Right cardiac atrium (tissue), 5 donors: ENCODE measurements at regions not wholly inside any gene's neighbourhood (a gene's known extent, or its start where the extent isn't known, plus 50 kb on each side); places are given as distances from the start of the nearest gene placed in this dataset.

Experiments used
- ATAC-seq, 2 donors: fragments of 200-7000 bp; cut with Tn5 transposase; one replicate each; pipeline versions ENCODE4 v1.8.0 to v1.9.1; 2020; ENCODE audit warnings: moderate library complexity in 2 of 2, mild to moderate bottlenecking in 1 of 2
- DNase-seq, 3 donors: peaks; one replicate each; pipeline ENCODE4 v3.0.0-alpha.2; 2020
- H3K27ac ChIP-seq: one replicate; pipeline ENCODE4 v1.5.1; 2013; ENCODE audit warnings: mild to moderate bottlenecking, low read length, control low read depth, moderate library complexity
- H3K27me3 ChIP-seq: one replicate; pipeline ENCODE4 v1.6.1; 2013; ENCODE audit not compliant: control insufficient read depth, insufficient read depth
- H3K4me1 ChIP-seq: one replicate; pipeline ENCODE4 v1.6.1; 2013; ENCODE audit warnings: low read length; ENCODE audit not compliant: control insufficient read depth, insufficient read depth
- H3K4me3 ChIP-seq: one replicate; pipeline ENCODE4 v1.5.1; 2013; ENCODE audit warnings: low read length, control low read depth
- H3K9me3 ChIP-seq: one replicate; pipeline ENCODE4 v1.6.1; 2013; ENCODE audit warnings: low read length; ENCODE audit not compliant: control insufficient read depth
- WGBS: extraction: QIAGEN DNeasy Blood & Tissue Kit; methylation state at CpG from one replicate; pipeline ENCODE4 v1.1.7; 2013; 5-methylcytosine and 5-hydroxymethylcytosine counted together
- intact Hi-C, 4 donors: fragments of 100-400 bp; cut with DNase I; formaldehyde crosslinking; loops; one replicate each; pipeline versions ENCODE4 v1.11.0 to v1.14.0; 2022 to 2023
- donor health status: healthy with polysubstance abuse.
- donor health status: DM: no; HTN: yes; CAD: no.
- donor health status: DM: no; HTN: no; CAD: no.
- donor health status: DM: no; HTN: yes; CAD: no; lungs with severe emphysema.
- donor health status: DM: yes; HTN: yes; CAD: no.

DNA sequence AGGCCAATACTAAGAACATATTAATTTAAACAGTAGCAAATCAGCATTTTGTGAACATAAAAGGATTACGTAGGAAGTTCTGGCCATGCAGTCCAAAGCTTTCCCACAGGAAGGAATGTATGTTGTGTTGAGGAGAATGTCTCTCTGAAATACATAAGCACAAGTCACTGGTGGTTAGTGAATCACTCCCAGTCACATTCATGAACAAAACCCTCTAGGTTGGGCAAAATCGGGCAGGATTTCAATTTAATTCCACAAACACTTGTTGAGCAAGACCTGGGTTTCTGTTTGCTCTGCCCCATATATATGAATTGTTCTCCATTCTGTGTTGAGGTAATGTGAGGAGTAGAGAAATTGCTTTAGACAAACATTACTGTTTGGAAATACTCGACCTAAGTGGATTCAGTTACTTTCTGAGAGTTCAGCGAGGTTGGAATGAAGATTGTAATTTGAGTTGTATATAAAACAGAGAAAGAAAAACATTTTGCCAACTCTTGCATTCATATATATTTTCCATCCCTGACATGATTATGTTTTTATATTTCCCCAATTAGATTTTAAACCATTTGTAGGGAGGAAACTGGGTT lies 127.6 kb upstream of the RPS23 start:
- Histone ChIP-seq H3K4me1 (no peaks in the 10 kb centered on the region), H3K9me3 (no peaks in the 10 kb centered on the region), H3K27ac (no peak overlapping the region), H3K27me3 (no peaks in the 10 kb centered on the region), H3K4me3 (no peak overlapping the region)
- intact Hi-C loops: no loop called here
- ATAC-seq: peak in 1 of 2 donors; percentile 8
- WGBS: 84% methylated on average over 4 of the region's 4 CpGs
- DNase-seq: no peak

GRCh38 chr5:82405161-82405560 lies 127.0 kb upstream of the RPS23 start:
- 62% methylated on average over 2 of the region's 2 CpGs for WGBS
- ATAC-seq (no peak), DNase-seq (no peak)
- intact Hi-C loops: no loop called here
- Histone ChIP-seq H3K4me3 (no peak overlapping the region), H3K9me3 (no peaks in the 10 kb centered on the region), H3K4me1 (no peaks in the 10 kb centered on the region), H3K27ac (no peak overlapping the region), H3K27me3 (no peaks in the 10 kb centered on the region)

GRCh38 chr5:82404382-82404945 lies 126.3 kb upstream of the RPS23 start:
- Histone ChIP-seq H3K4me1 (no peaks in the 10 kb centered on the region), H3K4me3 (no peak overlapping the region), H3K27me3 (no peaks in the 10 kb centered on the region), H3K9me3 (no peaks in the 10 kb centered on the region), H3K27ac (no peak overlapping the region)
- DNase-seq (no peak), ATAC-seq (no peak)
- 93% methylated on average over 3 of the region's 3 CpGs for WGBS
- intact Hi-C loops: no loop called here

DNA sequence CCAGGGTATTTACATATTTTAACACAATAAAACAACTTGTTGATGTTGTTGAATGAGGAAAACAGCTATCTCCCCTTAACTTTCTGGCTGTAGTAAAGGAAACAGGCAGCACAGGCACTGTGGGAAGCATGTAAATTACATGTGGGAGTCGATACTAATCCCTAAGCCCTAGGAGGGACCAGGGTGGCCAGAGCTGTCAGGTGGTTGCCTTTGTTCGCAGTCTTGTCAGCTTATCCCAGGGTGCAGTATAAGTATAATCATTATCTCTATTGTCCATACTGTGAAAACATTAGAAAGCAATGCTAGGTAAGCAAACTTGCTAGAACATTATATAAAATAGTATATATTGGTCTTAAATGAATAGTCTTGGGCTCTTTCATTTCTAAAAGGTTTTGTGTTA lies 125.6 kb upstream of the RPS23 start:
- Histone ChIP-seq H3K27me3 (no peaks in the 10 kb centered on the region), H3K4me1 (no peaks in the 10 kb centered on the region), H3K27ac (no peak overlapping the region), H3K9me3 (no peaks in the 10 kb centered on the region), H3K4me3 (no peak overlapping the region)
- ATAC-seq (no peak), DNase-seq (no peak)
- 88% methylated on average over 2 of the region's 2 CpGs for WGBS
- intact Hi-C loops: no loop called here

DNA sequence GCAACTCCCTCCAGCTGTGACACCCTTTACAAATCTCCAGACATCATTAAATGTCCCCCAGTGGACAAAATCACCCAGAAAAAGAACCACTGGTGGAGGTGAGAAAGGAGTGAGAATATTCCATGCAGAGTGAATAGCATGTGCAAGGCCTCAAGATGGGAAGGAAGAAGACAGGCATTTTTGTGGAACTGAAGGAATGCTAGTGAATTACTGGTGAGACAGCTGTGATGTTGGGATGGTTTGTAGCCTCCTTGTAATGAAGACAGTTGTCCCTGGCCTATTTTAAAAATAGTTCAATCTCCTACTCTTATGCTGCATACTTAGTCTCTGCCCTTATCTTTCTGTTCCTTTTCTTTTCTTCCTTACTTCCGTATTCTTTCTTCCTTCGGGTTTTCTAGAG lies 124.9 kb upstream of the RPS23 start:
- WGBS: 87% methylated on average over 2 of the region's 2 CpGs
- H3K4me1 ChIP-seq: no peaks in the 10 kb centered on the region
- H3K27ac ChIP-seq: no peak overlapping the region
- H3K4me3 ChIP-seq: no peak overlapping the region
- no peaks in the 10 kb centered on the region for H3K9me3 ChIP-seq
- intact Hi-C loops: no loop called here
- H3K27me3 ChIP-seq: no peaks in the 10 kb centered on the region
- no peak for DNase-seq
- no peak for ATAC-seq

DNA sequence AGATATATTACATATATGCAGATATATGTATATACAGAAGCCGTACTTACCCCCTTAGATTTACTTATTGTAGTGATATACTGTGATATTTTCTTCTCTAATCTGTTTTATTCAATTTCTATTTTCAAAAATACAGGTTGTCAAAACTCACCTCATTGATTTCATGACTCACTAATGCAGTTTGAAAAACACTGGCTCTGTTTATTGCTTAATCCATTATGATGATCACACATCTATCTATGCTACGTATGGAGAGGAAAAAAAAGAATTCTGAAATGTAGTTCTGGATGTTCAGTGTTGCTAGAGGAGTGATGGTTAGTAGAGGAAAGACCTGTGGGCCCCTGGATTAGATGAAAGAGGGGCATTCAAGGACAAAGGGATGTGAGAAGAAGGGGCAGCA lies 121.0 kb upstream of the RPS23 start:
- DNase-seq: no peak
- Histone ChIP-seq H3K27ac (no peak overlapping the region), H3K27me3 (no peaks in the 10 kb centered on the region), H3K9me3 (no peaks in the 10 kb centered on the region), H3K4me3 (no peak overlapping the region), H3K4me1 (no peaks in the 10 kb centered on the region)
- 93% methylated on average over 2 of the region's 2 CpGs for WGBS
- ATAC-seq: no peak
- intact Hi-C loops: no loop called here

DNA sequence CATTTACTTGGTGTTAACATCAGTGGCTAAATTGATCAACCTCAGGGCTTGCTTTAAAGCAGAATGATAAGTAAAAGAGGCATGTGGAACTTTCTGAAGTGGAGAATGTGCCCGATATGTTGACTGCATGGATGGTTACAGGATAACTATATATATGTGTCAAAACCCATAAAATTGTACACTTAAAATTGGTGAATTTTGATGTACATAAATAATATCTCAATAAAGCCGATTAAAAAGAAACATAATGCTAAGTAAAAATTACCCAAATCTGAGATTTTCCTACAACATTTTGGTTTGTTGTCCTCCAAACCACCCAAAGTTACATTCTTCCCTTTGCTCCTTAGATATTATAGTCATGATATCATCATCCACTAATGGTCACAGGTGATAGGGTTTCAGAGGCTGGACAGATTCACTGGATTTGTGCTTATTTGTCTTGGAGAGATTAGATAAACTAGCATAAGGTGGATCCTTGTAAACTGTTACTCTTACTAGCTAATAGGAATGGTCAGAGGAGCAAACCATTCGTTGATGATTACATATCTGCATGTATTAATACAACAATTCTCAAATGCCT lies 119.7 kb upstream of the RPS23 start:
- ATAC-seq (no peak), DNase-seq (no peak)
- H3K4me1 ChIP-seq: no peaks in the 10 kb centered on the region
- H3K27me3 ChIP-seq: no peaks in the 10 kb centered on the region
- no peaks in the 10 kb centered on the region for H3K9me3 ChIP-seq
- no peak overlapping the region for H3K4me3 ChIP-seq
- intact Hi-C loops: no loop called here
- WGBS: 94% methylated on average over 3 of the region's 3 CpGs
- H3K27ac ChIP-seq: no peak overlapping the region

DNA sequence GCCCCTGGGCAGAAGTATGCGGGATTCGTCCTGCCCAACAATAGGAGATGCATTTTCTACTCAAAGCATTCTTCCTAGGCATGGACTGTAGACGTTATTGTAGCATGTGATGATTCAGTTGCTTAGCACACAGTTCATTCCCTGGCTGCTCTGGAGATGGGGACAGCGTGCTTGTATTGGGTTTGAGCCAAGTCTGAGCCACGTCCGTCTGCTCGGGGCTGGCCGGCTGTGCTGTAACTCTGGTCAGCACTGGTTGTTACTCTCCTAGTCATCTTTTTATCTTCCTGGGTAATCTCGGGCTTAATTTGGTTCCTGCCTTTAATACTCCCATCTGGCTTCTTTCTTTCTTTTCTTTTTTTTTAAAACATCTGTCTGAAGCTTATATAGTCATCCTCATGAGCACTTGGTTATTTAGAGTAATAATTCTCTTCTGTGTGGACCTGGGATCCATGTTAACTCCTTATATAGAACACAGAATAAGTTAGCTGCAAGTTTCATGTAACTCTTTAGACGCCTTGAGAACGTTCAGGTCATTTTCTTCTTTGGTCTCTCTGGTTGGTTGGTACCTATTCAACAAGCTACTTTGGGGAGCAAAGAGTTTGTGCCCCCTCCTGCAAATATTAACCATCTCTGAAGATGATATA lies 118.8 kb upstream of the RPS23 start:
- ATAC-seq (peak; percentile 100), DNase-seq (peak; percentile 87 to 91 (median 90))
- Histone ChIP-seq H3K4me3 (no peak overlapping the region), H3K9me3 (no peaks in the 10 kb centered on the region), H3K4me1 (no peaks in the 10 kb centered on the region), H3K27me3 (no peaks in the 10 kb centered on the region), H3K27ac (no peak overlapping the region)
- intact Hi-C loops: no loop called here
- whole genome bisulfite sequencing: 18% methylated on average over 11 of the region's 11 CpGs

DNA sequence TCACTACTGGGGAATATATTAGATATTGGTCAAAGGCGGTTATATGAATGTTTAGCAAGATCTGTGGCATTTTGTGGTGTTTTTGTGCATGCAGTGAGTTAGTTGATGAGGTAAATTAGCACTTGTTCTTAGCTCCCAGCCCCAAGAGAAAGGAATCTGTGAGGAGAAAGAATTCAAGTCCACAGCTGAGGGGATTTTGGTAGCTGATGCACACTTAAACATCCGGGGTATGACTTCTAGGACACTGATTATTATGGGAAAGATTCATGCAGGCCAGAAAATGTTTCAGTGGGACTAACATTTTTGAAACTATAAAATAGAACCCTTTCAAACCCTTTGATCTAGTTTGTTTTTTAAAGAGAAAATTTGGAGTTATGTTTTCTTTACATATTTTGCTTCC lies 118.2 kb upstream of the RPS23 start:
- intact Hi-C loops: no loop called here
- ATAC-seq (no peak), DNase-seq (no peak)
- Histone ChIP-seq H3K27ac (no peak overlapping the region), H3K9me3 (no peaks in the 10 kb centered on the region), H3K4me1 (no peaks in the 10 kb centered on the region), H3K4me3 (no peak overlapping the region), H3K27me3 (no peaks in the 10 kb centered on the region)
- 76% methylated on average over 2 of the region's 2 CpGs for WGBS

DNA sequence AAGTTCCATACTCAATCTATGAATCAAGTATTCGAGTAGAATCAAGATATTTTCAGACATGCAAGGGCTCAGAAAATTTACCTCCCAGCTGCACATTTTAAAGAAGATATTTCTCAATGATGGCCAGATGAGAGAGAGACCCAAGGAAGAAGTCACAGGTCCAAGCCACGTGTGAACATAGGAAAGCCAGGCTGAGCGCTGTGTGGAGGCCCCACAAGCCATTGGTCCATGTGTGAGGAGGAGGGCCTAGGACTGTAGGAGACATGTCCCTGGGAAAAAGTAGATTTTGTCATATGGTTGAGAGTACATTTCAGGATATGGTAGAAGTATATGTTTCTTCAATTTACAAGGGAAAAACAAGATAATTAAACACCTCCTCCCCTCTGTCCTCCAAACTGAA lies 115.8 kb upstream of the RPS23 start:
- no peak for DNase-seq
- WGBS: 89% methylated on average over 3 of the region's 3 CpGs
- no peaks in the 10 kb centered on the region for H3K27me3 ChIP-seq
- H3K4me3 ChIP-seq: no peak overlapping the region
- no peak overlapping the region for H3K27ac ChIP-seq
- H3K4me1 ChIP-seq: no peaks in the 10 kb centered on the region
- H3K9me3 ChIP-seq: no peaks in the 10 kb centered on the region
- intact Hi-C loops: no loop called here
- ATAC-seq: no peak

DNA sequence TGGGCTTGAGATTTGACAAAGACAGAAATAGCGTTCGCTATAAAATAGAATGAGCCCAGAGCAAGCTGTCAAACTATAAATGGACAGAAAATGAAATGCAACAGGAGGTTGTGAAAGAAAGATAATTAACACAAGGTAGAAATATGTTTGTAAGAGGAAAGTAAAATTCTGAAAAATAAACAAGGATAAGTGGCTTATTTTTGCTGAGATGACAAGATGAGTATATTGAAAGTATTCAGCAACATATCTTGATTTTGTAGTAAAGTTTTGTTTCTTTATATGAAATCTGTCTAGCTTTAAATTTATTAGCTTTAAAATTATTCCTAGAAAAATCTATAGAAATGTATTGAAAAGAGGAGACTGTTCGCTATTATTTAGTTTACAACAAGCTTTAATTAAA lies 111.9 kb upstream of the RPS23 start:
- ATAC-seq: no peak
- Histone ChIP-seq H3K27ac (no peak overlapping the region), H3K4me1 (no peaks in the 10 kb centered on the region), H3K9me3 (no peaks in the 10 kb centered on the region), H3K4me3 (no peak overlapping the region), H3K27me3 (no peaks in the 10 kb centered on the region)
- no peak for DNase-seq
- intact Hi-C loops: no loop called here
- WGBS: 94% methylated on average over 3 of the region's 3 CpGs
